Stimulated activated CD8-positive, alpha-beta memory T cell treated with anti-CD3 and anti-CD28 coated beads, Interleukin-7, amount 100 ng/mL, for 24 hours (primary cell): ENCODE measurements at regions not wholly inside any gene's neighbourhood (a gene's known extent, or its start where the extent isn't known, plus 50 kb on each side); places are given as distances from the start of the nearest gene placed in this dataset.
"Not testable (repeated sequence)": the region's sequence is repeated elsewhere in the genome, so short reads cannot be mapped to it uniquely, and the experiment has no call there.

ENCODE experiments used
- DNase-seq: peaks from one replicate; pipeline ENCODE4 v3.0.0-alpha.2; 2020; ENCODE audit warnings: low read depth

GRCh38 chr11:134664447-134665187 lies 252.6 kb upstream of the B3GAT1 start:
- no peak for DNase-seq

- DNase-seq, result no peak
Observed at GRCh38 chr11:134663506-134664313, 251.7 kb upstream of the B3GAT1 start.

- no peak for DNase-seq
Observed at GRCh38 chr11:134662629-134663360, 250.8 kb upstream of the B3GAT1 start.

GRCh38 chr11:134661660-134662059 lies 249.6 kb upstream of the B3GAT1 start:
- no peak for DNase-seq

- DNase-seq, result no peak
Observed at GRCh38 chr11:134660416-134660815, 248.4 kb upstream of the B3GAT1 start.

GRCh38 chr11:134659882-134660281 lies 247.8 kb upstream of the B3GAT1 start:
- DNase-seq, result no peak

- DNase-seq, result no peak
Observed at GRCh38 chr11:134658481-134659225, 246.6 kb upstream of the B3GAT1 start.

GRCh38 chr11:134657631-134658030 lies 245.6 kb upstream of the B3GAT1 start:
- no peak for DNase-seq

GRCh38 chr11:134656861-134657540 lies 245.0 kb upstream of the B3GAT1 start:
- no peak for DNase-seq

GRCh38 chr11:134656086-134656840 lies 244.2 kb upstream of the B3GAT1 start:
- not testable (repeated sequence) for DNase-seq

GRCh38 chr11:134655189-134655989 lies 243.3 kb upstream of the B3GAT1 start:
- no peak for DNase-seq

GRCh38 chr11:134654161-134654915 lies 242.3 kb upstream of the B3GAT1 start:
- no peak for DNase-seq

GRCh38 chr11:134652586-134653255 lies 240.7 kb upstream of the B3GAT1 start:
- no peak for DNase-seq

- no peak for DNase-seq
Observed at GRCh38 chr11:134647066-134647743, 235.2 kb upstream of the B3GAT1 start.

- no peak for DNase-seq
Observed at GRCh38 chr11:134646561-134646960, 234.5 kb upstream of the B3GAT1 start.

- DNase-seq, result no peak
Observed at GRCh38 chr11:134645576-134645975, 233.5 kb upstream of the B3GAT1 start.

GRCh38 chr11:134644476-134645456 lies 232.7 kb upstream of the B3GAT1 start:
- no peak for DNase-seq
